ENCODE measurements at regions not wholly inside any gene's neighbourhood (a gene's known extent, or its start where the extent isn't known, plus 50 kb on each side); places are given as distances from the start of the nearest gene placed in this dataset.

- Histone ChIP-seq H3K27me3 (ENCODE audit: insufficient read depth, low read length) (no peaks in the 10 kb centered on the region), H3K4me3 (ENCODE audit: low read length) (no peak overlapping the region), H2AFZ (ENCODE audit: low read depth, low read length) (no peak overlapping the region), H3K36me3 (ENCODE audit: insufficient read depth, low read length) (no peaks in the 10 kb centered on the region), H3K9me3 (ENCODE audit: low read length) (no peaks in the 10 kb centered on the region), H3K4me1 (ENCODE audit: insufficient read depth, low read length) (peaks cover 5% of the 10 kb centered on the region)
Measured at GRCh38 chr7:47653550-47654411, 71.9 kb upstream of the TNS3 start.

GRCh38 chr7:47652591-47652990 lies 70.7 kb upstream of the TNS3 start:
- Histone ChIP-seq H3K27me3 (ENCODE audit: insufficient read depth, low read length) (no peaks in the 10 kb centered on the region), H3K4me1 (ENCODE audit: insufficient read depth, low read length) (peaks cover 5% of the 10 kb centered on the region), H3K9me3 (ENCODE audit: low read length) (no peaks in the 10 kb centered on the region), H3K4me3 (ENCODE audit: low read length) (no peak overlapping the region), H3K36me3 (ENCODE audit: insufficient read depth, low read length) (no peaks in the 10 kb centered on the region), H2AFZ (ENCODE audit: low read depth, low read length) (no peak overlapping the region)

- Histone ChIP-seq H2AFZ (ENCODE audit: low read depth, low read length) (no peak overlapping the region), H3K4me3 (ENCODE audit: low read length) (no peak overlapping the region), H3K4me1 (ENCODE audit: insufficient read depth, low read length) (peaks cover 5% of the 10 kb centered on the region), H3K36me3 (ENCODE audit: insufficient read depth, low read length) (no peaks in the 10 kb centered on the region), H3K9me3 (ENCODE audit: low read length) (no peaks in the 10 kb centered on the region), H3K27me3 (ENCODE audit: insufficient read depth, low read length) (no peaks in the 10 kb centered on the region)
Measured at GRCh38 chr7:47651355-47652317, 69.7 kb upstream of the TNS3 start.

- no peaks in the 10 kb centered on the region for H3K27me3 ChIP-seq (ENCODE audit: insufficient read depth, low read length)
- H3K4me3 ChIP-seq (ENCODE audit: low read length): no peak overlapping the region
- H3K36me3 ChIP-seq (ENCODE audit: insufficient read depth, low read length): no peaks in the 10 kb centered on the region
- no peak overlapping the region for H2AFZ ChIP-seq (ENCODE audit: low read depth, low read length)
- no peaks in the 10 kb centered on the region for H3K9me3 ChIP-seq (ENCODE audit: low read length)
- H3K4me1 ChIP-seq (ENCODE audit: insufficient read depth, low read length): peaks cover 4% of the 10 kb centered on the region
Measured at GRCh38 chr7:47649919-47650318, 68.0 kb upstream of the TNS3 start.

GRCh38 chr7:47648275-47648925 lies 66.5 kb upstream of the TNS3 start:
- Histone ChIP-seq H3K36me3 (ENCODE audit: insufficient read depth, low read length) (no peaks in the 10 kb centered on the region), H3K9me3 (ENCODE audit: low read length) (no peaks in the 10 kb centered on the region), H2AFZ (ENCODE audit: low read depth, low read length) (no peak overlapping the region), H3K4me3 (ENCODE audit: low read length) (no peak overlapping the region), H3K4me1 (ENCODE audit: insufficient read depth, low read length) (no peaks in the 10 kb centered on the region), H3K27me3 (ENCODE audit: insufficient read depth, low read length) (no peaks in the 10 kb centered on the region)

GRCh38 chr7:47647918-47648250 lies 66.0 kb upstream of the TNS3 start:
- no peak overlapping the region for H2AFZ ChIP-seq (ENCODE audit: low read depth, low read length)
- H3K27me3 ChIP-seq (ENCODE audit: insufficient read depth, low read length): no peaks in the 10 kb centered on the region
- no peaks in the 10 kb centered on the region for H3K9me3 ChIP-seq (ENCODE audit: low read length)
- H3K36me3 ChIP-seq (ENCODE audit: insufficient read depth, low read length): no peaks in the 10 kb centered on the region
- H3K4me3 ChIP-seq (ENCODE audit: low read length): no peak overlapping the region
- H3K4me1 ChIP-seq (ENCODE audit: insufficient read depth, low read length): no peaks in the 10 kb centered on the region

- no peak overlapping the region for H2AFZ ChIP-seq (ENCODE audit: low read depth, low read length)
- no peaks in the 10 kb centered on the region for H3K4me1 ChIP-seq (ENCODE audit: insufficient read depth, low read length)
- no peaks in the 10 kb centered on the region for H3K9me3 ChIP-seq (ENCODE audit: low read length)
- H3K4me3 ChIP-seq (ENCODE audit: low read length): no peak overlapping the region
- H3K36me3 ChIP-seq (ENCODE audit: insufficient read depth, low read length): no peaks in the 10 kb centered on the region
- H3K27me3 ChIP-seq (ENCODE audit: insufficient read depth, low read length): no peaks in the 10 kb centered on the region
Measured at GRCh38 chr7:47647181-47647917, 65.4 kb upstream of the TNS3 start.

- Histone ChIP-seq H3K4me3 (ENCODE audit: low read length) (no peak overlapping the region), H3K36me3 (ENCODE audit: insufficient read depth, low read length) (no peaks in the 10 kb centered on the region), H3K9me3 (ENCODE audit: low read length) (no peaks in the 10 kb centered on the region), H3K4me1 (ENCODE audit: insufficient read depth, low read length) (peaks cover 12% of the 10 kb centered on the region), H2AFZ (ENCODE audit: low read depth, low read length) (no peak overlapping the region), H3K27me3 (ENCODE audit: insufficient read depth, low read length) (no peaks in the 10 kb centered on the region)
Measured at GRCh38 chr7:47643716-47644400, 61.9 kb upstream of the TNS3 start.

- H3K27me3 ChIP-seq (ENCODE audit: insufficient read depth, low read length): no peaks in the 10 kb centered on the region
- no peak overlapping the region for H2AFZ ChIP-seq (ENCODE audit: low read depth, low read length)
- no peaks in the 10 kb centered on the region for H3K9me3 ChIP-seq (ENCODE audit: low read length)
- H3K4me1 ChIP-seq (ENCODE audit: insufficient read depth, low read length): peaks cover 32% of the 10 kb centered on the region
- no peaks in the 10 kb centered on the region for H3K36me3 ChIP-seq (ENCODE audit: insufficient read depth, low read length)
- no peak overlapping the region for H3K4me3 ChIP-seq (ENCODE audit: low read length)
Measured at GRCh38 chr7:47640265-47640664, 58.4 kb upstream of the TNS3 start.

GRCh38 chr7:47639495-47640110 lies 57.7 kb upstream of the TNS3 start:
- Histone ChIP-seq H3K27me3 (ENCODE audit: insufficient read depth, low read length) (no peaks in the 10 kb centered on the region), H3K36me3 (ENCODE audit: insufficient read depth, low read length) (no peaks in the 10 kb centered on the region), H3K4me1 (ENCODE audit: insufficient read depth, low read length) (peaks cover 33% of the 10 kb centered on the region), H3K4me3 (ENCODE audit: low read length) (no peak overlapping the region), H2AFZ (ENCODE audit: low read depth, low read length) (no peak overlapping the region), H3K9me3 (ENCODE audit: low read length) (no peaks in the 10 kb centered on the region)

- H3K4me1 ChIP-seq (ENCODE audit: insufficient read depth, low read length): peaks cover 33% of the 10 kb centered on the region
Measured at GRCh38 chr7:47638679-47639315, 56.9 kb upstream of the TNS3 start.

More at GRCh38 chr7:47638679-47639315, 56.9 kb upstream of the TNS3 start:
- Histone ChIP-seq H3K27me3 (ENCODE audit: insufficient read depth, low read length) (no peaks in the 10 kb centered on the region), H3K36me3 (ENCODE audit: insufficient read depth, low read length) (no peaks in the 10 kb centered on the region), H3K4me3 (ENCODE audit: low read length) (no peak overlapping the region), H3K9me3 (ENCODE audit: low read length) (no peaks in the 10 kb centered on the region), H2AFZ (ENCODE audit: low read depth, low read length) (no peak overlapping the region)
